HCT116 (cell line): ENCODE measurements at regions not wholly inside any gene's neighbourhood (a gene's known extent, or its start where the extent isn't known, plus 50 kb on each side); places are given as distances from the start of the nearest gene placed in this dataset.

Experiments
- CEBPB ChIP-seq: IDR thresholded peaks from 2 replicates; pipeline ENCODE4 v1.6.1; 2012; ENCODE audit warnings: low read depth
- EGR1 ChIP-seq: IDR thresholded peaks from 2 replicates; pipeline ENCODE4 v1.6.1; 2012; ENCODE audit warnings: low read depth
- EZH2 ChIP-seq: fragments of 200-600 bp; sonication (generic); IDR thresholded peaks from 2 replicates; pipeline ENCODE4 v1.6.1; 2017; ENCODE audit warnings: antibody characterized with exemption, mixed run types
- EZH2phosphoT487 ChIP-seq: fragments of 200-600 bp; IDR thresholded peaks from 2 replicates; pipeline ENCODE4 v1.6.1; 2018; ENCODE audit warnings: antibody characterized with exemption, borderline replicate concordance
- JUND ChIP-seq: IDR thresholded peaks from 2 replicates; pipeline ENCODE4 v1.6.1; 2012
- POLR2A ChIP-seq: IDR thresholded peaks from 2 replicates; pipeline ENCODE4 v1.7.0; 2011; ENCODE audit warnings: borderline replicate concordance; ENCODE audit not compliant: insufficient read depth, insufficient read length; ENCODE audit errors: extremely low read depth
- POLR2AphosphoS5 ChIP-seq: IDR thresholded peaks from 2 replicates; pipeline ENCODE4 v1.6.1; 2011; ENCODE audit warnings: mild to moderate bottlenecking, low read depth, low read length, moderate library complexity
- SIN3A ChIP-seq: IDR thresholded peaks from 2 replicates; pipeline ENCODE4 v1.6.1; 2012; ENCODE audit warnings: low read depth
- SP1 ChIP-seq: IDR thresholded peaks from 2 replicates; pipeline ENCODE4 v1.6.1; 2012; ENCODE audit warnings: low read depth
- SRF ChIP-seq: IDR thresholded peaks from 2 replicates; pipeline ENCODE4 v1.6.1; 2012; ENCODE audit warnings: low read depth
- ZFX ChIP-seq: fragments of 450-650 bp; IDR thresholded peaks from 2 replicates; pipeline ENCODE4 v1.6.1; 2017
- TF ChIP-seq, protein P1 (sequence below), 3 experiments: fragments of 200-600 bp in 1 of 3; sonication (generic) in 1 of 3; IDR thresholded peaks in 2 of 3; conservative IDR thresholded peaks in 1 of 3; 2 replicates each; pipeline ENCODE4 v1.5.1; 2012 to 2017; ENCODE audit warnings: low read depth in 2 of 3, low read length in 2 of 3, antibody characterized with exemption in 1 of 3, borderline replicate concordance in 1 of 3, control low read depth in 1 of 3, mild to moderate bottlenecking in 1 of 3, mixed read lengths in 1 of 3, mixed run types in 1 of 3, moderate library complexity in 1 of 3; ENCODE audit not compliant: insufficient read depth in 1 of 3
- TF ChIP-seq, protein P2 (sequence below): IDR thresholded peaks from 2 replicates; pipeline ENCODE4 v1.6.1; 2012
- TF ChIP-seq, protein P3 (sequence below): IDR thresholded peaks from 2 replicates; pipeline ENCODE4 v1.6.1; 2012; ENCODE audit warnings: low read depth

DNA sequence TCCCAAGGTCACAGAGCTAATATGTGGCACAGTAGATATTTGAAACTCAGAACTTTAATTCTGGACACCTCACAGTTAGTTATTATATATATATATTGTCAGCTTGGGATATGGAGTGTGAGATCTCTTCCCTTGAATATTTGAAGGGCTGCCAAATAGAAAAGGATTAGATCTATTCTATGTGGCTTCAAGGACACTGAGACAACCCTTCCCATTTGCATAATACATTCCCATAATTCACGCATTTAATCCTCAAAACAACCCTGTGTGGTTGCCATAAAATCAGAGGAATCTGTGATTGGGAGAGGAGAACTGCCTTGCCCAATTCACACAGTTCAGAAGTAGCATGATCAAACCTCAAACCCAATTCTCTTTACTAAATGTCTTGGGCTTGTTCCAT lies 365.8 kb upstream of the DYNLRB2 start:
- no peak for TF ChIP-seq POLR2A
- TF ChIP-seq, protein P1, sequence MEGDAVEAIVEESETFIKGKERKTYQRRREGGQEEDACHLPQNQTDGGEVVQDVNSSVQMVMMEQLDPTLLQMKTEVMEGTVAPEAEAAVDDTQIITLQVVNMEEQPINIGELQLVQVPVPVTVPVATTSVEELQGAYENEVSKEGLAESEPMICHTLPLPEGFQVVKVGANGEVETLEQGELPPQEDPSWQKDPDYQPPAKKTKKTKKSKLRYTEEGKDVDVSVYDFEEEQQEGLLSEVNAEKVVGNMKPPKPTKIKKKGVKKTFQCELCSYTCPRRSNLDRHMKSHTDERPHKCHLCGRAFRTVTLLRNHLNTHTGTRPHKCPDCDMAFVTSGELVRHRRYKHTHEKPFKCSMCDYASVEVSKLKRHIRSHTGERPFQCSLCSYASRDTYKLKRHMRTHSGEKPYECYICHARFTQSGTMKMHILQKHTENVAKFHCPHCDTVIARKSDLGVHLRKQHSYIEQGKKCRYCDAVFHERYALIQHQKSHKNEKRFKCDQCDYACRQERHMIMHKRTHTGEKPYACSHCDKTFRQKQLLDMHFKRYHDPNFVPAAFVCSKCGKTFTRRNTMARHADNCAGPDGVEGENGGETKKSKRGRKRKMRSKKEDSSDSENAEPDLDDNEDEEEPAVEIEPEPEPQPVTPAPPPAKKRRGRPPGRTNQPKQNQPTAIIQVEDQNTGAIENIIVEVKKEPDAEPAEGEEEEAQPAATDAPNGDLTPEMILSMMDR (IDR thresholded peaks at IDR 0.05 in 2 of 3, conservative IDR thresholded peaks at IDR 0.05 in 1 of 3; ENCODE audit: borderline replicate concordance in 1 of 3, insufficient read depth in 1 of 3, low read depth in 2 of 3, low read length in 2 of 3): no peak
- TF ChIP-seq EZH2phosphoT487: no peak
- no peak for TF ChIP-seq POLR2AphosphoS5
- TF ChIP-seq EZH2: no peak
- no peak for TF ChIP-seq JUND
- TF ChIP-seq, protein P2, sequence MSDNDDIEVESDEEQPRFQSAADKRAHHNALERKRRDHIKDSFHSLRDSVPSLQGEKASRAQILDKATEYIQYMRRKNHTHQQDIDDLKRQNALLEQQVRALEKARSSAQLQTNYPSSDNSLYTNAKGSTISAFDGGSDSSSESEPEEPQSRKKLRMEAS: no peak
- TF ChIP-seq EGR1: no peak
- TF ChIP-seq, protein P3, sequence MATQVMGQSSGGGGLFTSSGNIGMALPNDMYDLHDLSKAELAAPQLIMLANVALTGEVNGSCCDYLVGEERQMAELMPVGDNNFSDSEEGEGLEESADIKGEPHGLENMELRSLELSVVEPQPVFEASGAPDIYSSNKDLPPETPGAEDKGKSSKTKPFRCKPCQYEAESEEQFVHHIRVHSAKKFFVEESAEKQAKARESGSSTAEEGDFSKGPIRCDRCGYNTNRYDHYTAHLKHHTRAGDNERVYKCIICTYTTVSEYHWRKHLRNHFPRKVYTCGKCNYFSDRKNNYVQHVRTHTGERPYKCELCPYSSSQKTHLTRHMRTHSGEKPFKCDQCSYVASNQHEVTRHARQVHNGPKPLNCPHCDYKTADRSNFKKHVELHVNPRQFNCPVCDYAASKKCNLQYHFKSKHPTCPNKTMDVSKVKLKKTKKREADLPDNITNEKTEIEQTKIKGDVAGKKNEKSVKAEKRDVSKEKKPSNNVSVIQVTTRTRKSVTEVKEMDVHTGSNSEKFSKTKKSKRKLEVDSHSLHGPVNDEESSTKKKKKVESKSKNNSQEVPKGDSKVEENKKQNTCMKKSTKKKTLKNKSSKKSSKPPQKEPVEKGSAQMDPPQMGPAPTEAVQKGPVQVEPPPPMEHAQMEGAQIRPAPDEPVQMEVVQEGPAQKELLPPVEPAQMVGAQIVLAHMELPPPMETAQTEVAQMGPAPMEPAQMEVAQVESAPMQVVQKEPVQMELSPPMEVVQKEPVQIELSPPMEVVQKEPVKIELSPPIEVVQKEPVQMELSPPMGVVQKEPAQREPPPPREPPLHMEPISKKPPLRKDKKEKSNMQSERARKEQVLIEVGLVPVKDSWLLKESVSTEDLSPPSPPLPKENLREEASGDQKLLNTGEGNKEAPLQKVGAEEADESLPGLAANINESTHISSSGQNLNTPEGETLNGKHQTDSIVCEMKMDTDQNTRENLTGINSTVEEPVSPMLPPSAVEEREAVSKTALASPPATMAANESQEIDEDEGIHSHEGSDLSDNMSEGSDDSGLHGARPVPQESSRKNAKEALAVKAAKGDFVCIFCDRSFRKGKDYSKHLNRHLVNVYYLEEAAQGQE: no peak
- TF ChIP-seq CEBPB: no peak
- TF ChIP-seq SIN3A: no peak
- TF ChIP-seq SRF: no peak
- TF ChIP-seq ZFX: no peak
- no peak for TF ChIP-seq SP1
